ENCODE measurements at regions not wholly inside any gene's neighbourhood (a gene's known extent, or its start where the extent isn't known, plus 50 kb on each side); places are given as distances from the start of the nearest gene placed in this dataset.

DNA sequence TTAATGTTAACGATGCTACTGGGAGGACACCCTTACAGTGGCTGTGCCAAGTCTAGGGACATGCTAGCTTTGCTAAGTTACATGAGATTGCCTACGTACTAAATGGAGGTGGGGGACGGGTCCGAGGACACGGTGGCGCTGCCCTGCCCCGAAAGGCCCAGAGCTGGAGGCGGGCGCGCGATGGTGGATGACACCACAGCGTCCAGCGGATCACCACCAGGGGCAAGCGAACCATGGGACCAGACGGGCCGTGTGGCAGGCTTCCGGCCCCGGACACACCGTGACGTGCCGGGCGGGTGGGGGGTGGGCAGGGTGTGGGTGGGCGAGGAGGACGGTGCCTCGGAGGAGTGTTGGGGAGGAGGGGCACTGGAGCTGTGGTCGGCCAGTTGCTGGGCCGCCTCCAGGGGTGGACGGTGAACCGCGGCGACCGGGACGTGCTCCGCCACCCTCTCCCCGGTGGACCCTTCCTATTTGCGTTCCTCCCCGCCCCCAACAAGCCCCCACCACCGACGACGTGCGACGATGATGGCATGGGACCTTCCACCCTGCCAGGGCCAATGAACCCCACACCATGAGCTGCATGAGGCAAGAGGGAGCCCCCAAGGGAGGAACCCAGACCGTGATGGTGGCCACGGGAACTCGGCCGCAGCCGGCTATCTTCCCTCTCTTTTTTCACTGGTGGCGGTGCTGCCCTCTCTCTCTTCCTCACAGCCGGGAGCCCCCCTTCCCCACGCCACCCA, 773.3 kb upstream of the DEFB115 start:
- TF ChIP-seq CTCF (IDR thresholded peaks at IDR 0.05) (no peak), POLR2AphosphoS5 (IDR thresholded peaks at IDR 0.05) (no peak)

All from breast epithelium (tissue), 3 donors.